HepG2 (cell line): ENCODE measurements at regions not wholly inside any gene's neighbourhood (a gene's known extent, or its start where the extent isn't known, plus 50 kb on each side); places are given as distances from the start of the nearest gene placed in this dataset.

ENCODE experiments used
- ATAC-seq: fragments of 200-7000 bp; cut with Tn5 transposase; 3 replicates; pipeline ENCODE4 v1.9.1; 2020; ENCODE audit warnings: mild to moderate bottlenecking, moderate library complexity
- BruUV-seq: library from RNA; stranded (reverse); fragments of 400-500 nt; replicated peaks from 2 replicates; lab custom pipeline; 2021; lab: Mats Ljungman, UMichigan
- CTCF ChIA-PET: fragments of 300-600 bp; formaldehyde crosslinking; extraction: SDS; loops from one replicate; lab custom pipeline; 2021; ENCODE audit warnings: low total read pairs, inconsistent platforms, low intra/inter-chr PET ratio; lab: Yijun Ruan, JAX
- POLR2A ChIA-PET: fragments of 350-600 bp; sonication (Branson Sonifier 250); formaldehyde crosslinking; loops from one replicate; lab custom pipeline; 2020; ENCODE audit warnings: antibody characterized with exemption, inconsistent platforms; lab: Yijun Ruan, JAX
- DNase-seq: peaks from one replicate; pipeline ENCODE4 v3.0.0-alpha.2; 2015; ENCODE audit warnings: low spot score
- FAIRE-seq: peaks from 3 replicates; lab custom pipeline; 2011; peaks lifted over from hg19 to GRCh38; lab: Jason Lieb, UNC
- H2AFZ ChIP-seq: one replicate; pipeline ENCODE4 v1.6.1; 2011; ENCODE audit warnings: low read length, inconsistent platforms
- H3K27ac ChIP-seq: fragments of 300-600 bp; 3 replicates; pipeline ENCODE4 v1.8.0; 2011; ENCODE audit warnings: mixed run types, mild to moderate bottlenecking, mixed read lengths, low read length, inconsistent platforms; ENCODE audit not compliant: insufficient read depth; ENCODE audit errors: extremely low read length
- H3K27me3 ChIP-seq, 2 experiments: fragments of 200-600 bp in 1 of 2; 2 replicates in 1 of 2; 3 replicates in 1 of 2; pipeline versions ENCODE4 v1.6.0 to v1.8.0; 2011; ENCODE audit warnings: low read length in 2 of 2, mild to moderate bottlenecking in 2 of 2, moderate library complexity in 2 of 2, inconsistent platforms in 1 of 2; ENCODE audit not compliant: insufficient read depth in 2 of 2, control insufficient read depth in 1 of 2
- H3K36me3 ChIP-seq, 2 experiments: fragments of 200-600 bp in 1 of 2; replicated peaks in 1 of 2; 2 replicates in 1 of 2; 3 replicates in 1 of 2; pipeline versions ENCODE4 v1.5.1 to v1.8.0; 2011; ENCODE audit warnings: low read length in 2 of 2, inconsistent platforms in 1 of 2; ENCODE audit not compliant: insufficient read depth in 2 of 2, control insufficient read depth in 1 of 2
- H3K4me1 ChIP-seq: 2 replicates; pipeline ENCODE4 v1.5.1; 2012; ENCODE audit warnings: low read length, inconsistent platforms; ENCODE audit not compliant: insufficient read depth
- H3K4me2 ChIP-seq: 2 replicates; pipeline ENCODE4 v1.6.0; 2011; ENCODE audit warnings: low read depth, low read length, inconsistent platforms
- H3K4me3 ChIP-seq, 3 experiments: fragments of 200-600 bp in 1 of 3; sonication (generic), shearing (Covaris generic) in 1 of 3; replicated peaks in 1 of 3; 2 replicates each; pipeline ENCODE4 v1.5.1; 2011 to 2016; ENCODE audit warnings: low read length in 3 of 3, inconsistent platforms in 2 of 3, low read depth in 2 of 3, mild to moderate bottlenecking in 2 of 3, control low read depth in 1 of 3, mixed read lengths in 1 of 3; ENCODE audit not compliant: insufficient read depth in 1 of 3
- H3K79me2 ChIP-seq: one replicate; pipeline ENCODE4 v1.6.1; 2011; ENCODE audit warnings: low read length, inconsistent platforms; ENCODE audit not compliant: insufficient read depth
- H3K9ac ChIP-seq: 2 replicates; pipeline ENCODE4 v1.6.0; 2011; ENCODE audit warnings: mild to moderate bottlenecking, low read depth, low read length, inconsistent platforms; ENCODE audit not compliant: insufficient read depth
- H3K9me3 ChIP-seq: 2 replicates; pipeline ENCODE4 v1.5.1; 2012; ENCODE audit warnings: mild to moderate bottlenecking, low read length
- H4K20me1 ChIP-seq: 2 replicates; pipeline ENCODE4 v1.6.0; 2011; ENCODE audit warnings: inconsistent platforms, mild to moderate bottlenecking, low read length, moderate library complexity; ENCODE audit not compliant: insufficient read depth
- AGO1 ChIP-seq: fragments of 200-400 bp; formaldehyde crosslinking; IDR thresholded peaks from 2 replicates; pipeline ENCODE4 v1.6.1; 2017; ENCODE audit warnings: mild to moderate bottlenecking, low read depth, low read length, moderate library complexity; ENCODE audit not compliant: poor library complexity, severe bottlenecking
- ARID3A ChIP-seq: IDR thresholded peaks from 2 replicates; pipeline ENCODE4 v1.6.1; 2012; ENCODE audit warnings: low read depth, low read length, improper control_type of control experiment
- DPF2 ChIP-seq: sonication (generic); formaldehyde crosslinking; IDR thresholded peaks from 2 replicates; pipeline ENCODE4 v1.4.0; 2020; ENCODE audit warnings: mild to moderate bottlenecking, low read depth, missing genetic modification reagents, borderline replicate concordance
- TFDP2 ChIP-seq: sonication (generic); formaldehyde crosslinking; IDR thresholded peaks from 2 replicates; pipeline ENCODE4 v1.4.0; 2020; ENCODE audit warnings: missing genetic modification reagents
- ZNF160 ChIP-seq: sonication (generic); formaldehyde crosslinking; IDR thresholded peaks from 2 replicates; pipeline ENCODE4 v1.8.0; 2022; ENCODE audit warnings: mild to moderate bottlenecking, inconsistent platforms, missing genetic modification reagents
- WGBS: methylation state at CpG from one replicate; pipeline ENCODE4 v1.1.6; 2017; ENCODE audit warnings: low lambda C conversion rate; 5-methylcytosine and 5-hydroxymethylcytosine counted together
- in situ Hi-C: cut with HindIII; loops from 2 replicates; pipeline ENCODE4 v1.10.0; 2017; ENCODE audit warnings: low pct_unique_long_range_greater_than_20kb; ENCODE audit not compliant: extremely low pct_ligation_motif_present
- intact Hi-C: fragments of 100-400 bp; cut with micrococcal nuclease; formaldehyde crosslinking; loops from one replicate; pipeline ENCODE4 v1.10.0; 2022; ENCODE audit not compliant: unreplicated experiment

GRCh38 chr3:34070831-34071585, 272.6 kb downstream of the PDCD6IP start:
- FAIRE-seq, result no peak
- in situ Hi-C loops (no loop called here), intact Hi-C loops (no loop called here)
- Histone ChIP-seq H3K4me1 (no peaks in the 10 kb centered on the region), H2AFZ (no peak overlapping the region), H3K4me3 (no peak overlapping the region), H3K4me2 (no peak overlapping the region), H3K79me2 (no peaks in the 10 kb centered on the region), H3K36me3 (no peaks in the 10 kb centered on the region), H3K9me3 (no peaks in the 10 kb centered on the region), H4K20me1 (no peaks in the 10 kb centered on the region), H3K9ac (no peak overlapping the region), H3K27ac (no peak overlapping the region), H3K27me3 (no peaks in the 10 kb centered on the region; a peak in 1 of 5 replicates)
- CTCF ChIA-PET, result no interaction called here
- no TSS peak for BruUV-seq
- ATAC-seq, result no peak
- 46% methylated on average over 6 of the region's 6 CpGs for WGBS
- no peak for DNase-seq
- TF ChIP-seq AGO1 (no peak), ARID3A (no peak), TFDP2 (CRISPR knock-in tag) (no peak), DPF2 (CRISPR knock-in tag) (no peak), ZNF160 (CRISPR knock-in tag) (no peak)
- POLR2A ChIA-PET, result no interaction called here
